Mesodermal cell (in vitro differentiated cells): ENCODE measurements at regions not wholly inside any gene's neighbourhood (a gene's known extent, or its start where the extent isn't known, plus 50 kb on each side); places are given as distances from the start of the nearest gene placed in this dataset.
A peak's percentile ranks its signal among the peaks of the same experiment; 100 is the strongest.

Source experiments
- H3K27ac ChIP-seq: 2 replicates; pipeline ENCODE4 v1.7.0; 2013; ENCODE audit warnings: mild to moderate bottlenecking, low read depth, low read length, moderate library complexity; ENCODE audit not compliant: severe bottlenecking
- H3K36me3 ChIP-seq: 2 replicates; pipeline ENCODE4 v1.7.1; 2013; ENCODE audit warnings: mild to moderate bottlenecking, low read length, moderate library complexity; ENCODE audit not compliant: control insufficient read depth, insufficient read depth
- H3K4me1 ChIP-seq: one replicate; pipeline ENCODE4 v1.7.1; 2013; ENCODE audit warnings: mild to moderate bottlenecking, low read length; ENCODE audit not compliant: insufficient read depth, control insufficient read depth, poor library complexity, severe bottlenecking
- H3K4me3 ChIP-seq: 2 replicates; pipeline ENCODE4 v1.7.0; 2013; ENCODE audit warnings: low read length, control low read depth, mild to moderate bottlenecking; ENCODE audit not compliant: insufficient read depth, poor library complexity, severe bottlenecking; ENCODE audit errors: extremely low read depth
- H3K9me3 ChIP-seq: 2 replicates; pipeline ENCODE4 v1.7.1; 2013; ENCODE audit warnings: mild to moderate bottlenecking, low read length, moderate library complexity; ENCODE audit not compliant: control insufficient read depth
- WGBS, 2 experiments: methylation state at CpG; one replicate each; pipeline ENCODE4 v1.1.5; 2013; ENCODE audit warnings: missing lambda C conversion rate in 2 of 2; ENCODE audit not compliant: insufficient coverage in 2 of 2; 5-methylcytosine and 5-hydroxymethylcytosine counted together

DNA sequence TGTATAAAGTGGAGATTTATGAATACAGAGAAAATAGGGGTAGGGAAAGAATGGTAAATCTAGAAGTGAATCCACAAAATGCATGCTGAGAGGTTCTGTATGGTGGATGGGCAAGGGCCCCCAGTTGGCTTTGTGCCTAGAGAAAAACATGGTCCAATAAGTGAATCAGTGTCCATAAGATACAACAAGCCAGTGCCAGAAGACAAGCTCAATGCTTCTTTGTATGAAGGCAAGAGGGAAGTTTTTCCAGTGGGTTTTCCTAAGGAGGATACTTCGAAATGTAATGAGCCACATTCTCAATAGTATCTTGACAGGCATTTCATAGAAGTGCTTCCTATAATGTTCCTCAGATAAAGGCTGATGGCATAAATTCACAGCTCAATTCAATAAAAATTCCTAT is 169.4 kb upstream of the HMCN1 start:
- Histone ChIP-seq H3K36me3 (no peaks in the 10 kb centered on the region), H3K27ac (peak overlapping the region; percentile 77), H3K4me1 (peaks cover 25% of the 10 kb centered on the region), H3K4me3 (no peak overlapping the region), H3K9me3 (no peaks in the 10 kb centered on the region)
- WGBS, 2 experiments: 100% methylated on average over 1 of the region's 1 CpG; no CpG with 5 or more reads in 1 of the 2 experiments

- 80 to 89% methylated on average over 1 to 2 of the region's 6 CpGs for WGBS, 2 experiments
- no peak overlapping the region for H3K27ac ChIP-seq
- H3K4me3 ChIP-seq: no peak overlapping the region
Observed at GRCh38 chr1:185562461-185563359, 171.5 kb upstream of the HMCN1 start.

GRCh38 chr1:185561629-185562028 is 172.6 kb upstream of the HMCN1 start:
- no peaks in the 10 kb centered on the region for H3K36me3 ChIP-seq
- H3K4me1 ChIP-seq: peaks cover 16% of the 10 kb centered on the region
- H3K27ac ChIP-seq: no peak overlapping the region
- no peak overlapping the region for H3K4me3 ChIP-seq
- no peaks in the 10 kb centered on the region for H3K9me3 ChIP-seq
- 92 to 96% methylated on average over 2 to 3 of the region's 4 CpGs for whole genome bisulfite sequencing, 2 experiments

More at GRCh38 chr1:185562461-185563359, 171.5 kb upstream of the HMCN1 start:
- H3K36me3 ChIP-seq: no peaks in the 10 kb centered on the region
- H3K4me1 ChIP-seq: peaks cover 25% of the 10 kb centered on the region
- H3K9me3 ChIP-seq: no peaks in the 10 kb centered on the region

GRCh38 chr1:185560760-185561159 is 173.4 kb upstream of the HMCN1 start:
- Histone ChIP-seq H3K36me3 (no peaks in the 10 kb centered on the region), H3K9me3 (no peaks in the 10 kb centered on the region), H3K4me3 (no peak overlapping the region), H3K27ac (no peak overlapping the region), H3K4me1 (peaks cover 8% of the 10 kb centered on the region)
- WGBS, 2 experiments: 100% methylated on average over 1 of the region's 4 CpGs

- Histone ChIP-seq H3K36me3 (no peaks in the 10 kb centered on the region), H3K9me3 (no peaks in the 10 kb centered on the region), H3K4me3 (no peak overlapping the region), H3K4me1 (peaks cover 2% of the 10 kb centered on the region), H3K27ac (no peak overlapping the region)
- WGBS, 2 experiments: 88 to 93% methylated on average over 1 to 3 of the region's 3 CpGs
Observed at GRCh38 chr1:185559684-185560331, 174.4 kb upstream of the HMCN1 start.

DNA sequence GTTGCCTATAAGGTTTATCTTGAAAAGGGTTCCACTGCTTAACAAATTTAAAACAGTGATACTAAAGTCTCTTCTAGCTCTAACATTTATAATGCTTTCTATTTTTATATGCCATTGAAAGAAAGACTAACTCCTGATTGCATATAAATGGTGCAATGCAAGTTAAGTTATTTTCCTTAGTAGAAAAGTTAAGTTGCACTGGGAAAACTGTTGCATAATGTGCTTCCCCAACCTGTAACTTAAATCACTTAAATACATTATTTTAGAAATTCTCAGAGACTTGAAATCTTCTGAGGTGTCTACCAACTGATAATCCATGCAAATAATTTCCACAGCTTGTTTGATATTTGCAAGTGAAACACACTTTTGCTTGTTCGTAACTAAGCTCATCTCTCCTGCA is 175.0 kb upstream of the HMCN1 start:
- H3K4me1 ChIP-seq: no peaks in the 10 kb centered on the region
- H3K9me3 ChIP-seq: no peaks in the 10 kb centered on the region
- no peak overlapping the region for H3K4me3 ChIP-seq
- WGBS, 2 experiments: 83% methylated on average over 1 of the region's 1 CpG; no CpG with 5 or more reads in 1 of the 2 experiments
- H3K27ac ChIP-seq: no peak overlapping the region
- no peaks in the 10 kb centered on the region for H3K36me3 ChIP-seq

- Histone ChIP-seq H3K4me1 (no peaks in the 10 kb centered on the region), H3K36me3 (no peaks in the 10 kb centered on the region), H3K9me3 (peaks cover 4% of the 10 kb centered on the region), H3K27ac (no peak overlapping the region), H3K4me3 (no peak overlapping the region)
- 0% methylated on average over 1 of the region's 1 CpG; no CpG with 5 or more reads in 1 of the 2 experiments for WGBS, 2 experiments
Observed at GRCh38 chr1:185556561-185556960, 177.6 kb upstream of the HMCN1 start.

- Histone ChIP-seq H3K9me3 (peaks cover 8% of the 10 kb centered on the region), H3K36me3 (no peaks in the 10 kb centered on the region), H3K4me3 (no peak overlapping the region), H3K27ac (no peak overlapping the region), H3K4me1 (no peaks in the 10 kb centered on the region)
Observed at GRCh38 chr1:185555743-185556142, 178.4 kb upstream of the HMCN1 start.

- H3K9me3 ChIP-seq: peaks cover 8% of the 10 kb centered on the region
- no peak overlapping the region for H3K27ac ChIP-seq
- H3K4me1 ChIP-seq: no peaks in the 10 kb centered on the region
- no peaks in the 10 kb centered on the region for H3K36me3 ChIP-seq
- 94 to 100% methylated on average over 2 of the region's 2 CpGs for WGBS, 2 experiments
- no peak overlapping the region for H3K4me3 ChIP-seq
Observed at GRCh38 chr1:185551008-185551407, 183.2 kb upstream of the HMCN1 start.

DNA sequence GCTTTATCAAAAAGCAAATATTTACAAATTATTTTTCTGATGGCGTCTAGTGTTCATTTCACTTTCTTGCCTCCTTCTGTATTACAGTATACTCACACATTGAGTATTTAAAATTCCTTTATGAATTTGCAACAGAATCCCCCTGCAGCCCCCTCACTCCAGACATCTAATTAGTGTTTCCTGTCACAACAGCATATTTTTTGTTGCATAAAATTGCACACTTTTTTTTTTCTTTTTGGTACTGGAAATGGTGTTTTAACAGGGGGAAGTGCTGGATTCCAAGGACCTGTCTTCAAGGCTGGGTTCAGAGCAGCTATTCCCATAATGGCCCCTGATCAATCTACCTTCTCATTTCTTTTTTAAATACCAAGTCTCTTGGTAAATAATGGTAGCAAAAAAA is 184.3 kb upstream of the HMCN1 start:
- WGBS, 2 experiments: 83% methylated on average over 1 of the region's 1 CpG; no CpG with 5 or more reads in 1 of the 2 experiments

DNA sequence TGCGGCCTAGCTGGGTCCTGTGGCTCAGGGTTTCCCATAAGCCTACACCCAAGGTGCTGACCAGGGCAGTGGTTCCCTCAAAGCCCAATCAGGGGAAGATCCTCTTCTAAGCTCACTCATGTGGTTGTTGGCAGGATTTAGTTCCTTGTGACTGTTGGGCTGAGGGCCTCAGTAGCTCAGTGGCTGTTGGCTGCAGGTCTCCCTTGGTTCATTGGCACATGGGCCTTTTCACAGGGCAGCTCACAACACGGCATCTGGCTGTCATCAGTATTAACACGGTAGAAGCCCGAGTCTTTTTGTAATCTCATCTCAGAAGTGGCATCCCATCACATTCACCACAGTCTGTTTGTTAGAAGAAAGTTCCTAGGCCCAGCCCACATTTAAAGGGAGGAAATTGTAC is 188.2 kb upstream of the HMCN1 start:
- H3K4me3 ChIP-seq: no peak overlapping the region
- H3K27ac ChIP-seq: no peak overlapping the region
- peaks cover under 1% of the 10 kb centered on the region for H3K9me3 ChIP-seq
- WGBS, 2 experiments: 91 to 92% methylated on average over 4 of the region's 4 CpGs
- H3K36me3 ChIP-seq: no peaks in the 10 kb centered on the region
- H3K4me1 ChIP-seq: peaks cover 9% of the 10 kb centered on the region

More for the DNA sequence above, 184.3 kb upstream of the HMCN1 start:
- H3K36me3 ChIP-seq: no peaks in the 10 kb centered on the region
- H3K4me1 ChIP-seq: no peaks in the 10 kb centered on the region
- peaks cover 8% of the 10 kb centered on the region for H3K9me3 ChIP-seq
- H3K4me3 ChIP-seq: no peak overlapping the region
- no peak overlapping the region for H3K27ac ChIP-seq
